Glomerular visceral epithelial cell (primary cell): ENCODE measurements at regions not wholly inside any gene's neighbourhood (a gene's known extent, or its start where the extent isn't known, plus 50 kb on each side); places are given as distances from the start of the nearest gene placed in this dataset.

Experiments
- DNase-seq: peaks from one replicate; pipeline ENCODE4 v3.0.0-alpha.2; 2016; ENCODE audit errors: extremely low spot score

- no peak for DNase-seq
Measured at GRCh38 chr16:86018071-86018470, 119.1 kb downstream of the IRF8 start.

- no peak for DNase-seq
Measured at GRCh38 chr16:86018487-86018886, 119.5 kb downstream of the IRF8 start.

GRCh38 chr16:86018941-86019340 is 120.0 kb downstream of the IRF8 start:
- DNase-seq, result no peak

- DNase-seq, result no peak
Measured at GRCh38 chr16:86019446-86020047, 120.6 kb downstream of the IRF8 start.

GRCh38 chr16:86020971-86021370 is 122.0 kb downstream of the IRF8 start:
- DNase-seq, result no peak

- DNase-seq, result no peak
Measured at GRCh38 chr16:86022381-86022960, 123.5 kb downstream of the IRF8 start.

- no peak for DNase-seq
Measured at GRCh38 chr16:86024210-86024609, 125.2 kb downstream of the IRF8 start.

- no peak for DNase-seq
Measured at GRCh38 chr16:86025706-86026105, 126.7 kb downstream of the IRF8 start.

GRCh38 chr16:86026171-86026910 is 127.4 kb downstream of the IRF8 start:
- no peak for DNase-seq

- no peak for DNase-seq
Measured at GRCh38 chr16:86026916-86027315, 128.0 kb downstream of the IRF8 start.

- DNase-seq, result no peak
Measured at GRCh38 chr16:86027373-86028126, 128.6 kb downstream of the IRF8 start.

GRCh38 chr16:86029131-86029741 is 130.3 kb downstream of the IRF8 start:
- DNase-seq, result no peak

GRCh38 chr16:86030116-86030515 is 131.2 kb downstream of the IRF8 start:
- no peak for DNase-seq

GRCh38 chr16:86031141-86031678 is 132.2 kb downstream of the IRF8 start:
- DNase-seq, result no peak

- no peak for DNase-seq
Measured at GRCh38 chr16:86033016-86033474, 134.1 kb downstream of the IRF8 start.

- no peak for DNase-seq
Measured at GRCh38 chr16:86033971-86034370, 135.0 kb downstream of the IRF8 start.

GRCh38 chr16:86034421-86034919 is 135.5 kb downstream of the IRF8 start:
- no peak for DNase-seq

- DNase-seq, result no peak
Measured at GRCh38 chr16:86035906-86036305, 136.9 kb downstream of the IRF8 start.

GRCh38 chr16:86037999-86038925 is 139.3 kb downstream of the IRF8 start:
- no peak for DNase-seq

GRCh38 chr16:86038926-86039310 is 140.0 kb downstream of the IRF8 start:
- DNase-seq, result no peak
